Fibroblast of the aortic adventitia (primary cell): ENCODE measurements at regions not wholly inside any gene's neighbourhood (a gene's known extent, or its start where the extent isn't known, plus 50 kb on each side); places are given as distances from the start of the nearest gene placed in this dataset.

Source experiments
- DNase-seq: peaks from one replicate; pipeline ENCODE4 v3.0.0-alpha.2; 2010; ENCODE audit warnings: low read depth
- H3K4me3 ChIP-seq: 2 replicates; pipeline ENCODE4 v1.5.1; 2011; ENCODE audit warnings: low read depth, mild to moderate bottlenecking, control low read depth, low read length, moderate library complexity
- TF ChIP-seq, protein P1 (sequence below): IDR thresholded peaks from 2 replicates; pipeline ENCODE4 v1.5.1; 2011; ENCODE audit warnings: mild to moderate bottlenecking, low read length, control low read depth, inconsistent platforms; ENCODE audit not compliant: insufficient read depth

- no peak overlapping the region for H3K4me3 ChIP-seq
- TF ChIP-seq, protein P1, sequence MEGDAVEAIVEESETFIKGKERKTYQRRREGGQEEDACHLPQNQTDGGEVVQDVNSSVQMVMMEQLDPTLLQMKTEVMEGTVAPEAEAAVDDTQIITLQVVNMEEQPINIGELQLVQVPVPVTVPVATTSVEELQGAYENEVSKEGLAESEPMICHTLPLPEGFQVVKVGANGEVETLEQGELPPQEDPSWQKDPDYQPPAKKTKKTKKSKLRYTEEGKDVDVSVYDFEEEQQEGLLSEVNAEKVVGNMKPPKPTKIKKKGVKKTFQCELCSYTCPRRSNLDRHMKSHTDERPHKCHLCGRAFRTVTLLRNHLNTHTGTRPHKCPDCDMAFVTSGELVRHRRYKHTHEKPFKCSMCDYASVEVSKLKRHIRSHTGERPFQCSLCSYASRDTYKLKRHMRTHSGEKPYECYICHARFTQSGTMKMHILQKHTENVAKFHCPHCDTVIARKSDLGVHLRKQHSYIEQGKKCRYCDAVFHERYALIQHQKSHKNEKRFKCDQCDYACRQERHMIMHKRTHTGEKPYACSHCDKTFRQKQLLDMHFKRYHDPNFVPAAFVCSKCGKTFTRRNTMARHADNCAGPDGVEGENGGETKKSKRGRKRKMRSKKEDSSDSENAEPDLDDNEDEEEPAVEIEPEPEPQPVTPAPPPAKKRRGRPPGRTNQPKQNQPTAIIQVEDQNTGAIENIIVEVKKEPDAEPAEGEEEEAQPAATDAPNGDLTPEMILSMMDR, result no peak
- no peak for DNase-seq
These were observed 140.8 kb upstream of the PTPN1 start for GRCh38 chr20:50369225-50370035.

- no peak for DNase-seq
- TF ChIP-seq, protein P1, result no peak
These were observed 140.1 kb upstream of the PTPN1 start for GRCh38 chr20:50370036-50370566.

DNA sequence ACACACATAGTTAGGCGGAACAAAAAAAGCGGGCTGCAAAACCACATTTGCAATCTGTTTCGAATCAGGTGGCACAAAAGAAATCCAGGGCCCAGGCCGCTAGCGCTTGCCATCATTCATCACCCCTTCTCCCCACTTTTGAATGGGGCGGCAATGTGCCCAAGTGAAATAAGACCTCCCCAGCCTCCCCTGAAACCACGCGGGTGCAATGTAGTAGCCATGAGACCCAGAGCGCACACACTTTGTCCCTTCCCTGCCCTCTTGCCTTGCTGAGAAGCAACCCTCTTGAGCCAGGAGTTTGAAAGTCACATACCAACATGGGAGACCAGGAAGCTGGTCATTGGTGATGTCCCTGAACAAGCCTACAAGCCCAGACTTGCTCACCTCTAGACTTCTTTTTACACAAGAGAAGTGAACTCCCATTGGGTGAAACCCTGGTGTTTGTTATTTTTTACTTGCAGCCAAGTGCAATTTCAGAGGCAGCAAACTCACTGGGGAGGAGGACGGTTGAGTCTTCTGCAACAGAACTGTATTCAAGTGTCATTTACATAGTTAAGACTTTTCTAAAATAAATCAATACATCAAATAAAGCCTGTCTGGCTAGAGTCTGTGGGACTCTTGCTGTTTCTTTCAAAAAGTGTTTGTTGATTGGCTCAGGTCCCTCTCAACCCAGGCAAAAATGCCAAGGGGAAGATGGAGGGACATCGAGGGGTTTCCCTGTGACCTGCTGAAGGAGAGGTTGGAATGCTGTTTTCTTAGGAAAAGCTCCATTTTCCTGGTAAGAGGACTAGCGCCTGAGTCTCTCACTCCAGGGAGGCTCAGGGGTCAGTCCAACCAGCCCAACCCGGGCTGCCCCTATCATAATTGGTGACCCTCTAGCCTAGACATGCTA, 138.1 kb upstream of the PTPN1 start:
- TF ChIP-seq, protein P1, result no peak
- peak; percentile 27 for DNase-seq
- no peak overlapping the region for H3K4me3 ChIP-seq

More at GRCh38 chr20:50370036-50370566, 140.1 kb upstream of the PTPN1 start:
- H3K4me3 ChIP-seq, result no peak overlapping the region

DNA sequence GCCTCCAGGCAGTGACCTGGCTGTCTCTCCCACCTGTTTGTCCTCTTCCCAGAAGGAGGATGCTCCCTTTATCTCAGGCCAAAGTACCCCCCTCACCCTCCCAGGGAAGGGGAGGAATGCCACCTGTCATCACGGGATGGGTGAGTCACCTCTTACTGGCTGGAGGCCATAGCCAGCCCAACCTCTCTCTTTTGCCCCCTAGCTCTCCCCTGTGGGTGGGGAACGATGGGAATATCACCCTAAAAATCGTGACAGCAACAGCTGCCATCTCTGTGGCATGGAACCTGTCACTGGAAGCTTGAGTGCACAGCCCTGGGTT, 137.5 kb upstream of the PTPN1 start:
- TF ChIP-seq, protein P1, result no peak
- H3K4me3 ChIP-seq, result no peak overlapping the region
- no peak for DNase-seq

- H3K4me3 ChIP-seq, result no peak overlapping the region
- TF ChIP-seq, protein P1, result no peak
- DNase-seq, result no peak
These were observed 136.4 kb upstream of the PTPN1 start for GRCh38 chr20:50373674-50374286.

- no peak for DNase-seq
- no peak overlapping the region for H3K4me3 ChIP-seq
- TF ChIP-seq, protein P1, result no peak
These were observed 135.6 kb upstream of the PTPN1 start for GRCh38 chr20:50374541-50375078.
